ENCODE measurements at regions not wholly inside any gene's neighbourhood (a gene's known extent, or its start where the extent isn't known, plus 50 kb on each side); places are given as distances from the start of the nearest gene placed in this dataset.

DNA sequence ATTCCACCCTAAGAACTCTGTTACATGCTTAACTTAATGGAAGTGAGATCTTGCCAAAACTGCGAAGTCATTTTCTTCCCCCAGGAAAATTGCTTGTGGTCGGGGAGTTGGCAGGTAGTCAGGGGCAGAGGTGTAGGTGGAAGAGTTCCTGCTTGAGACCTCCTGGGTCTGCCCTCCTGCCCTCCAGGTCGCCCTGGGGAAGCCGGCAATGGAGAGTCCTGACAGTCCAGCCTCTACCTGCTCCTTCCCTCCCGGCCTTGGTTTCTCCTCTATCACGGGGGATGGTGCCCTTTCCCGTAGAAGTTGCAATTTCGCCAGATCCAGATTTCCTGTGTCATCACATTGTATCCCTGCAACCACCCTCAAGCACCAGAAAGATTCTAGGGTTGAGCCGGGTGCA, 463.8 kb downstream of the MATN1 start:
- H3K4me3 ChIP-seq, result no peak overlapping the region
- H3K9me3 ChIP-seq, result no peaks in the 10 kb centered on the region
- no peaks in the 10 kb centered on the region for H3K4me1 ChIP-seq
- 46 to 67% methylated on average over 9 of the region's 9 CpGs for WGBS, 2 donors
- TF ChIP-seq CTCF (IDR thresholded peaks at IDR 0.05), result no peak
- no peak for DNase-seq (ENCODE audit: low spot score in 2 of 2)
- H3K27ac ChIP-seq, result no peak overlapping the region
- H3K36me3 ChIP-seq, result no peaks in the 10 kb centered on the region
- peaks cover 0 to 9% of the 10 kb centered on the region in 2 donors for H3K27me3 ChIP-seq

DNA sequence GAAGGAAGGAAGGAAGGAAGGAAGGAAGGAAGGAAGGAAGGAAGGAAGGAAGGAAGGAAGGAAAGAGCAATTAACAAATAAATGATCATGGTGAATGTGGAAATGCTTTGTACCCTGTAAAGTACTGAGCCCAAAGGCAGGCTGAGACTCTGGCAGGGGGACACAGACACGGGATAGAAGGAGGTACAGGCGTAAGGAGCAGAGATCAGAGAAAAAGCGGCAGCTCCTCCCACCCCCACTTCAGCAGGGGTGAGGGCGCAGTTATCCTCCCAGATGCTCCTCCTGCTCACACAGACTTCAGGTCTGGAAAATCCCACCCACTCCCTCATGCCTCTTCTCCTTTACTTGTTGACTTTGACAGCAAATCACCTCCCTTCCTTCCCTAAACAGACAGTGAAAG, 464.5 kb downstream of the MATN1 start:
- 13 to 14% methylated on average over 4 of the region's 4 CpGs for WGBS, 2 donors
- Histone ChIP-seq H3K36me3 (no peaks in the 10 kb centered on the region), H3K9me3 (no peaks in the 10 kb centered on the region), H3K4me3 (no peak overlapping the region), H3K27me3 (peaks cover 0 to 9% of the 10 kb centered on the region in 2 donors), H3K27ac (no peak overlapping the region), H3K4me1 (no peaks in the 10 kb centered on the region)
- no peak for DNase-seq (ENCODE audit: low spot score in 2 of 2)
- TF ChIP-seq CTCF (IDR thresholded peaks at IDR 0.05) (no peak), EP300 (IDR thresholded peaks at IDR 0.05) (no peak), POLR2A (IDR thresholded peaks at IDR 0.05) (no peak)

GRCh38 chr1:30258471-30258870, 464.9 kb downstream of the MATN1 start:
- H3K27me3 ChIP-seq, result peaks cover 0 to 9% of the 10 kb centered on the region in 2 donors
- no peaks in the 10 kb centered on the region for H3K36me3 ChIP-seq
- H3K4me1 ChIP-seq, result no peaks in the 10 kb centered on the region
- no peaks in the 10 kb centered on the region for H3K9me3 ChIP-seq
- TF ChIP-seq EP300 (IDR thresholded peaks at IDR 0.05), result no peak
- TF ChIP-seq CTCF (IDR thresholded peaks at IDR 0.05), result no peak
- WGBS, 2 donors, result 85 to 91% methylated on average over 6 of the region's 6 CpGs
- DNase-seq (ENCODE audit: low spot score in 2 of 2), result no peak
- H3K4me3 ChIP-seq, result no peak overlapping the region
- H3K27ac ChIP-seq, result no peak overlapping the region

DNA sequence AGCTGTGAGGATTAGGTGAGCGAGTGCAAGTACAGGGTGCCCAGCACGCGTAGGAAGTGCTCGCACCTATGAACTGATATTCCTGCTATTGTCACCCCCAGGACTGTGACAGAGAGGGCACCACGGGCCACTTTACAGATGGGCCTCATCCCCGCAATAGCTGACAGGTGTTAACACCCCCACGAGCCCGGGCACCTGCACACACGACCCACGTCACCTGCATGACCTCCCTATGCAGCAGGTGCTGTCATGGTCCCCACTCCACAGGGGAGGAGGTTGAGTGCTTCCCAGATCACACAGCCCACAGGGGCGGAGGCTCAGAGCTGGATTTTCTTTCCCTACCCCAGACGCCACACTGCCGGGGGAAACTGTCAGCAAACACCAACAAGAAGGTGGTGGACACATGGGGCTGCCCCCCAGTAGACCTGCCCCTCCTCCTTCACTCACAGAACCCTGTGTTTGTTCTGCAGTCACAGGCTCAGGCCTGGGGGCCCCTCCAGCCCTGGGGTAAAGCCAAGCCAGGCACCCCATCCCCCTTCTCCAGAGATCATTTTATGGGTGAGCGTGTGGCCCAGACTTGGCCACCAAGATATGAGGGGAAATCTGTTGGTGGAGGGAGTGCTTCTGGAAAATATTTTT, 465.5 kb downstream of the MATN1 start:
- DNase-seq (ENCODE audit: low spot score in 2 of 2), result no peak
- TF ChIP-seq POLR2A (IDR thresholded peaks at IDR 0.05) (no peak), EP300 (IDR thresholded peaks at IDR 0.05) (no peak), CTCF (IDR thresholded peaks at IDR 0.05) (no peak)
- WGBS, 2 donors, result 89 to 93% methylated on average over 9 to 10 of the region's 14 CpGs
- Histone ChIP-seq H3K27me3 (peaks cover 0 to 13% of the 10 kb centered on the region in 2 donors), H3K27ac (no peak overlapping the region), H3K36me3 (no peaks in the 10 kb centered on the region), H3K4me3 (no peak overlapping the region), H3K9me3 (no peaks in the 10 kb centered on the region), H3K4me1 (no peaks in the 10 kb centered on the region)

- H3K9me3 ChIP-seq, result no peaks in the 10 kb centered on the region
- H3K36me3 ChIP-seq, result no peaks in the 10 kb centered on the region
- DNase-seq (ENCODE audit: low spot score in 2 of 2), result no peak
- 58 to 78% methylated on average over 1 of the region's 1 CpG for WGBS, 2 donors
- no peak overlapping the region for H3K27ac ChIP-seq
- H3K4me3 ChIP-seq, result no peak overlapping the region
- H3K4me1 ChIP-seq, result no peaks in the 10 kb centered on the region
- peaks cover 0 to 18% of the 10 kb centered on the region in 2 donors for H3K27me3 ChIP-seq
- TF ChIP-seq CTCF (IDR thresholded peaks at IDR 0.05) (no peak), POLR2A (IDR thresholded peaks at IDR 0.05) (no peak), EP300 (IDR thresholded peaks at IDR 0.05) (no peak)
Observed at GRCh38 chr1:30257322-30257721, 466.1 kb downstream of the MATN1 start.
